HG02759 (cell line): ENCODE measurements at regions not wholly inside any gene's neighbourhood (a gene's known extent, or its start where the extent isn't known, plus 50 kb on each side); places are given as distances from the start of the nearest gene placed in this dataset.
A peak's percentile ranks its signal among the peaks of the same experiment; 100 is the strongest.

Experiments used
- ATAC-seq: cut with Tn5 transposase; IDR thresholded peaks from one replicate; pipeline ENCODE4 v1.9.1; 2021; ENCODE audit warnings: mild to moderate bottlenecking, moderate library complexity; ENCODE audit not compliant: unreplicated experiment

DNA sequence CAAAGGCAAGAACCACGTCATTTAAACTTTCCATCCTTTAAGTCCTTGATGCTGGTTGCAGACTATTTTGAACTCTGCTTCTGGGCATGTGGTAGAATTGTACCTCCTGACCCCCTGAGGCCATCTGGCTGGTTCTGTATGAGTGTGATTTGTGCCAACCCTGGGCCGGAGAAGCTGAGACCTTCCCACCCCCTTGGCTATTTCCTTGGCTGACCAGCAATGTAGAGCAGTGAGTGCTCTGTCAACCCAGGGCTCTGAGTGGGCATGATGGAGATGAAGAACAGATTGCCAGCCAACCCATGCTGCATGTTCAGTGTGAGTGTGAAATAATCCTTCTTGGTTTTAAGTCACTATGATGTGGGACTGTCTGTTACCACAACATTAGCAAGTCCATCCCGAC, 82.1 kb upstream of the RASGRP1 start:
- no peak for ATAC-seq

- no peak for ATAC-seq
Observed at GRCh38 chr15:38647683-38648082, 83.1 kb upstream of the RASGRP1 start.

GRCh38 chr15:38648121-38648843, 83.7 kb upstream of the RASGRP1 start:
- ATAC-seq = no peak

GRCh38 chr15:38650384-38650783, 85.8 kb upstream of the RASGRP1 start:
- no peak for ATAC-seq

DNA sequence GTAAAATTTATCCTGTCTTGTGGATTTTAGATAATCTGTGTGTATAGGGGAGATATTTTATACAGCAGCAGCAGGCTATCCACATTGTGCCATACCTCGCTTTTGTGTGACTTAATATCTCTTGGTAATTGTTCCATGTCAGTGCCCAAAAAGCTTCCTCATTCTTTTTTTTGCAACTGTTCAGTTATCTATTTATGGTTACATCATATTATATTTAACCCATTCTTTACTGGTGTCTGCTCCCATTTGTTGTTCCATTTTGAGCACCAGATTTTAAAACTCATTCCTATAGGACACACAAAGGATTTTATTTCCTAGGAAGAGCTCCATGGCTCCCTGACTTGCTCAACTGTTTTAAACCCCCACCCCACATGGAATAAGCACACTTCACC, 86.3 kb upstream of the RASGRP1 start:
- no peak for ATAC-seq

DNA sequence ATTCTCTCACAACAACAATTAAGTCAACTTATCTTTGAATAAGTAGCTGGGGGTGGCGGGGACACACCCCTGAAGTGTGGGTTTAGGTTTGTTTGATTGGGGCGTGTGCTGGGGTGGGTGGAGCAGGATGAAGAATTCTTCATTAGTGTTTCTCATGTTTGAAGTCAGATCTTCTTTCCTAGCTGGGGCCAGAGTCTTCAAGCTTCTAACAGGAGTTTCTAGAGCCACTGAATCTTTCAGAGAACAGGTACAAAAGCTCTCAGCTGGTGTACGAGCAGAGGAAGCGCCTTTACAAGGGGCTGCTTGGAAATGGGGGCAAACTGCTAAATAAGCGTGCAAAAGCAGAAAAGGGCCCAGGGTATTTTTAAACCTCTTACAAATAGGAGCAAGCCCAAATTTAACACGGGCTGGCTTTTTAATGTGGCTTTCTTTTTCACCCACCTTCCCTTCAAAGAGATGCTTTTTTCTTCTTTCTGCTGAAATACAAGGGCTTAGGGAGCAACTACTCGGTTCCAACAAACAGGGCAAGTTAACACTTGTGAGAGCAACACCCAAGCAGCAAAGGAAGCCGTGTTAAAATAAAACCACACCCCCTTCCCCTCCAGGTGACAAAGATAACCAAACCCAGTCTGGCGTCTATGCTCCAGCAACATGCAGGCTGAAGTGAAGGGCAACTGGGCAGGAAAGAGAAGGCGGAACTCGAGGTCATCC, 86.9 kb upstream of the RASGRP1 start:
- ATAC-seq = peak; percentile 36

DNA sequence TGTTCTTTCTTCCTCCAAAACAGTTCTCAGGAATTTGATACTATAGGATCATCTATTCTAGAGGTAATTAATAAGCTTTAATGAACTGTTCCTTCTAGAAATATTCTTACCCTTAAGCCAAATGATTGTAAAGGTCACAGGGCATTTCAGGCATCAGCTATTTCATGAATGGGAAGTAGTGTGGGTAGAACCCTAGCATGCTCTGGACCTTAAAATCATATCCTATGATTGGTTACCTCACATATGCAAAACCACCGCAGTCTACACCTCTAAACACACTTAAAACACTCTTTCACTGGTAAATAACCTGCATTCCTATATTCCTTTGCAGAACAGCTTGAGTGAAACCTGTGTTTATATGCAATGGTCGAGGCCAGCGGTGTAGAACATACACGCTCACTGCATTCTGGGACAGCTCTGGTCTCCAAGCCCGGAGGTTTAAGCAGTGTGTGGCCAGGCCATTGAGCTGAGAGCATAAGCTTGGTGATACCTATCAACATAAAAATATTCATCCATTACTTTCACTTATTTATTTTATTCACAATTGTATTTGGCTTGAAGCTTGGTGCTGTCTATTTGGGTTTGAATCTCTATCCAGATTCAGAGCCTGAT, 87.7 kb upstream of the RASGRP1 start:
- ATAC-seq = no peak

GRCh38 chr15:38652998-38653397, 88.4 kb upstream of the RASGRP1 start:
- ATAC-seq = no peak

GRCh38 chr15:38658431-38658830, 93.8 kb upstream of the RASGRP1 start:
- ATAC-seq = no peak

DNA sequence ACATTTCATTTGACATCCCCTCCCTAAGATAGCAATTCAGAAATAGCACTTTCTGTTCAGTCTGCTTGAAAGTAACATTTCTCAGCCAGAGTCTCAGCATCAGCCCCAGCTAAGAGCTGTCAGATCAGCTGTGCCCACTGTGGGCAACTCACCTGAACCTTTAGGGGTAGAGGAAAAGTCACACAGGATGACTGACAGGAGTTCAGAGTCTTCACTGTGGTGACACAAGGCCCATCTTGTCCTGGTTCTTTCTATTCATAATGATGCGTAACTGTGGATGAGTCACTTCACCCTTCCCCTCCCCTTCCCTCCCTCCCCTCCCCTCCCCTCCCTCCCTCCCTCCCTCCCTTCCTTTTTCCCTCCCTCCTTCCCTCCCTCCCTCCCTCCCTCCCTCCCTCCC, 96.1 kb upstream of the RASGRP1 start:
- ATAC-seq = no peak

- no peak for ATAC-seq
Observed at GRCh38 chr15:38662033-38662802, 97.6 kb upstream of the RASGRP1 start.

GRCh38 chr15:38662805-38663204, 98.2 kb upstream of the RASGRP1 start:
- no peak for ATAC-seq

DNA sequence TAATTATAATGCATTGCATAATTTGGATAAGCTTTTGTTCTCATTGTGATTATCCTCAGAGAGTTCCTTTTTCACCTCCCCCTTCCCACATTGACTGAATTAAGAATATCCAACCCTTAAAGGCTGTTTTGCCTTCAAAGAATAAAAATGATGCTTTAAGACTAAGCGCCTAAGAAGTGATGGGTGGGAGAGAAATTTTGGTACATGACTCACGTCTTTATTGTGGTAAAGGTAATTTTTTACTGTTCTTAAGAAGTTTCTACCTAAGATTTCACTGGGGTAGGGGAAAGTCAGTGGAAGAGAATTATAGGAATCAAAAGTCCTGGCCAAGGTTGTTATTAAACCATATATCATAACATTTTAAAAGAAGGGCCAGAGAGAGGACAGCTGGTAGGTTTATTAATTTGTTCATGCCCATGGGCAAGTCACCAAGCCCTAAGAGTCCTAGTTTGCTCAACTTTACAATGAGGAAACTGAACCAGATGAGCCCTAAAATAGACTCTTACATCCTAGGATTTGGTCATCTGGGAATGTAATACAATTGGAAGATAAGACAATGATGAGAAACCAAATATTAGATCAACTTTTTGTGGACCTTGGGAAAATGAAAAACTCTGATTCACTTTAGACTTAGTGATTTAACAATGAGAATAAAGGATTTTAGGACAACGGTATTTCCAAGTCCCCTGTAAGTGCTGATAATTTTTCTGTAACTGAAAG, 101.1 kb upstream of the RASGRP1 start:
- ATAC-seq = no peak

GRCh38 chr15:38666865-38667510, 102.4 kb upstream of the RASGRP1 start:
- ATAC-seq = no peak

- no peak for ATAC-seq
Observed at GRCh38 chr15:38667890-38668850, 103.6 kb upstream of the RASGRP1 start.

GRCh38 chr15:38668898-38669391, 104.3 kb upstream of the RASGRP1 start:
- ATAC-seq = no peak

- peak; percentile 38 for ATAC-seq
Observed at GRCh38 chr15:38670128-38671005, 105.8 kb upstream of the RASGRP1 start.

- no peak for ATAC-seq
Observed at GRCh38 chr15:38671006-38671387, 106.4 kb upstream of the RASGRP1 start.
